ENCODE measurements at regions not wholly inside any gene's neighbourhood (a gene's known extent, or its start where the extent isn't known, plus 50 kb on each side); places are given as distances from the start of the nearest gene placed in this dataset.

DNA sequence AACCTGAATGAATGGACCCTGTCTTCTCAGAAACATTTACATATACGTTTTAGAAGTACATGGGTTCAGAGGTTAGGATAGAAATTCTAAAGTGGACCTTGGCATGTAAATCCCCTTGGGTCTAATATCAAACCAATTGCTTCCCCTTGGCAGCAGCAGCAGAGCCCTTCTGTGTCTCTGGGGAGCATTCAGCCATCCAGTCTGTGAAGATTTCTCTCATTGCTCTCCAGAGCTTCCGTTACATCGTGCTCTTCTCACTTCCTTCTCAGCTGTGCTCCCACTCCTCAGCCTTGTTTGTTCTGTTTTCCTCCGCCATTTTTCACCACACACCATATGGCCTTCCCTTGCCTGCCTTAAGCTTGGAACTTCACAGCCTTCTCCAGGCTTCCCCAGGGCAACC is 61.5 kb upstream of the ATP1B1 start:
- TF ChIP-seq POLR2A (IDR thresholded peaks at IDR 0.05) (no peak), POLR2AphosphoS5 (IDR thresholded peaks at IDR 0.05; ENCODE audit: insufficient read depth in 1 of 2, low read depth in 1 of 2) (no peak)
- TF ChIP-seq, protein P1, sequence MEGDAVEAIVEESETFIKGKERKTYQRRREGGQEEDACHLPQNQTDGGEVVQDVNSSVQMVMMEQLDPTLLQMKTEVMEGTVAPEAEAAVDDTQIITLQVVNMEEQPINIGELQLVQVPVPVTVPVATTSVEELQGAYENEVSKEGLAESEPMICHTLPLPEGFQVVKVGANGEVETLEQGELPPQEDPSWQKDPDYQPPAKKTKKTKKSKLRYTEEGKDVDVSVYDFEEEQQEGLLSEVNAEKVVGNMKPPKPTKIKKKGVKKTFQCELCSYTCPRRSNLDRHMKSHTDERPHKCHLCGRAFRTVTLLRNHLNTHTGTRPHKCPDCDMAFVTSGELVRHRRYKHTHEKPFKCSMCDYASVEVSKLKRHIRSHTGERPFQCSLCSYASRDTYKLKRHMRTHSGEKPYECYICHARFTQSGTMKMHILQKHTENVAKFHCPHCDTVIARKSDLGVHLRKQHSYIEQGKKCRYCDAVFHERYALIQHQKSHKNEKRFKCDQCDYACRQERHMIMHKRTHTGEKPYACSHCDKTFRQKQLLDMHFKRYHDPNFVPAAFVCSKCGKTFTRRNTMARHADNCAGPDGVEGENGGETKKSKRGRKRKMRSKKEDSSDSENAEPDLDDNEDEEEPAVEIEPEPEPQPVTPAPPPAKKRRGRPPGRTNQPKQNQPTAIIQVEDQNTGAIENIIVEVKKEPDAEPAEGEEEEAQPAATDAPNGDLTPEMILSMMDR (IDR thresholded peaks at IDR 0.05) = no peak
